IMR-90 (cell line): ENCODE measurements at regions not wholly inside any gene's neighbourhood (a gene's known extent, or its start where the extent isn't known, plus 50 kb on each side); places are given as distances from the start of the nearest gene placed in this dataset.

ENCODE experiments used
- ATAC-seq: fragments of 200-7000 bp; cut with Tn5 transposase; 2 replicates; pipeline ENCODE4 v1.9.1; 2020; ENCODE audit warnings: low read depth, mild to moderate bottlenecking, moderate library complexity
- BruUV-seq: library from RNA; stranded (reverse); fragments of 400-500 nt; replicated peaks from 2 replicates; lab custom pipeline; 2021; lab: Mats Ljungman, UMichigan
- CTCF ChIA-PET: fragments of 300-600 bp; formaldehyde crosslinking; extraction: SDS; loops from one replicate; lab custom pipeline; 2021; ENCODE audit warnings: antibody characterized with exemption; lab: Yijun Ruan, JAX
- POLR2A ChIA-PET: fragments of 300-600 bp; sonication (Branson Sonifier 250); formaldehyde crosslinking; loops from one replicate; lab custom pipeline; 2022; ENCODE audit warnings: antibody characterized with exemption; ENCODE audit not compliant: unreplicated experiment; lab: Charles Lee
- DNase-seq: peaks from one replicate; pipeline ENCODE4 v3.0.0; 2013
- H2AFZ ChIP-seq: replicated peaks from 2 replicates; pipeline ENCODE3; 2013; ENCODE audit warnings: low read length, mild to moderate bottlenecking; ENCODE audit not compliant: poor library complexity
- H2AK5ac ChIP-seq: 2 replicates; pipeline ENCODE4 v1.6.1; 2013; ENCODE audit warnings: low read depth, low read length, inconsistent platforms
- H2AK9ac ChIP-seq: replicated peaks from 2 replicates; pipeline ENCODE3; 2013; ENCODE audit warnings: mild to moderate bottlenecking, low read depth, low read length, moderate library complexity; ENCODE audit not compliant: poor library complexity
- H2BK120ac ChIP-seq: 2 replicates; pipeline ENCODE4 v1.6.1; 2013; ENCODE audit warnings: low read depth, low read length, inconsistent platforms
- H2BK15ac ChIP-seq: 3 replicates; pipeline ENCODE4 v1.6.1; 2013; ENCODE audit warnings: low read depth, low read length, inconsistent platforms
- H2BK20ac ChIP-seq: 2 replicates; pipeline ENCODE4 v1.6.1; 2013; ENCODE audit warnings: low read depth, mild to moderate bottlenecking, inconsistent platforms, low read length, moderate library complexity
- H2BK5ac ChIP-seq: 2 replicates; pipeline ENCODE4 v1.6.1; 2013; ENCODE audit warnings: mild to moderate bottlenecking, low read depth, low read length, inconsistent platforms; ENCODE audit not compliant: poor library complexity, severe bottlenecking
- H3K14ac ChIP-seq: replicated peaks from 2 replicates; pipeline ENCODE4 v1.6.1; 2013; ENCODE audit warnings: low read depth, low read length, inconsistent platforms
- H3K18ac ChIP-seq: 2 replicates; pipeline ENCODE4 v1.6.1; 2013; ENCODE audit warnings: low read depth, low read length, control low read depth
- H3K23ac ChIP-seq: 2 replicates; pipeline ENCODE4 v1.6.1; 2013; ENCODE audit warnings: low read depth, low read length, inconsistent platforms
- H3K27ac ChIP-seq: 2 replicates; pipeline ENCODE4 v1.5.1; 2013; ENCODE audit warnings: mild to moderate bottlenecking, control low read depth, low read length; ENCODE audit not compliant: insufficient read depth
- H3K27me3 ChIP-seq: 2 replicates; pipeline ENCODE4 v1.6.1; 2013; ENCODE audit warnings: low read length; ENCODE audit not compliant: control insufficient read depth, insufficient read depth
- H3K36me3 ChIP-seq: 2 replicates; pipeline ENCODE4 v1.6.1; 2013; ENCODE audit warnings: low read length, mixed read lengths; ENCODE audit not compliant: control insufficient read depth, insufficient read depth
- H3K4ac ChIP-seq: 2 replicates; pipeline ENCODE4 v1.6.1; 2013; ENCODE audit warnings: low read depth, low read length, inconsistent platforms
- H3K4me1 ChIP-seq: 2 replicates; pipeline ENCODE4 v1.6.1; 2013; ENCODE audit warnings: low read length, mixed read lengths; ENCODE audit not compliant: control insufficient read depth, insufficient read depth
- H3K4me2 ChIP-seq: 2 replicates; pipeline ENCODE4 v1.6.1; 2013; ENCODE audit warnings: low read depth, mild to moderate bottlenecking, control low read depth, low read length, moderate library complexity
- H3K4me3 ChIP-seq: 2 replicates; pipeline ENCODE4 v1.5.1; 2013; ENCODE audit warnings: low read depth, mild to moderate bottlenecking, control low read depth, low read length, moderate library complexity; ENCODE audit not compliant: insufficient read depth
- H3K56ac ChIP-seq: 2 replicates; pipeline ENCODE4 v1.6.1; 2013; ENCODE audit warnings: low read length, inconsistent platforms; ENCODE audit not compliant: insufficient read depth; ENCODE audit errors: extremely low read depth
- H3K79me1 ChIP-seq, 2 experiments: 2 replicates each; pipeline ENCODE4 v1.6.1; 2013; ENCODE audit warnings: low read length in 2 of 2, inconsistent platforms in 1 of 2, low read depth in 1 of 2
- H3K9ac ChIP-seq: 2 replicates; pipeline ENCODE4 v1.6.1; 2013; ENCODE audit warnings: low read depth, low read length, control low read depth
- H3K9me1 ChIP-seq: 2 replicates; pipeline ENCODE4 v1.6.1; 2013; ENCODE audit warnings: low read length, inconsistent platforms; ENCODE audit not compliant: insufficient read depth
- H3K9me3 ChIP-seq: 2 replicates; pipeline ENCODE4 v1.6.1; 2013; ENCODE audit warnings: low read length; ENCODE audit not compliant: control insufficient read depth, insufficient read depth
- H4K20me1 ChIP-seq: 2 replicates; pipeline ENCODE4 v1.6.1; 2013; ENCODE audit warnings: low read length, inconsistent platforms; ENCODE audit not compliant: insufficient read depth
- H4K5ac ChIP-seq: 2 replicates; pipeline ENCODE4 v1.6.1; 2013; ENCODE audit warnings: mild to moderate bottlenecking, low read depth, low read length, control low read depth
- H4K8ac ChIP-seq, 2 experiments: 2 replicates each; pipeline ENCODE4 v1.6.1; 2013; ENCODE audit warnings: low read depth in 2 of 2, low read length in 2 of 2, control low read depth in 1 of 2, inconsistent platforms in 1 of 2
- H4K91ac ChIP-seq: 2 replicates; pipeline ENCODE4 v1.6.1; 2013; ENCODE audit warnings: low read depth, low read length, inconsistent platforms; ENCODE audit not compliant: insufficient read depth
- RAD21 ChIP-seq: IDR thresholded peaks from 2 replicates; pipeline ENCODE4 v1.6.1; 2012; ENCODE audit warnings: low read length, improper control_type of control experiment
- WGBS, 2 experiments: methylation state at CpG; one replicate each; pipeline versions ENCODE4 v1.1.5 to v1.1.7; 2013; ENCODE audit warnings: missing lambda C conversion rate in 2 of 2; ENCODE audit not compliant: insufficient read length in 1 of 2; ENCODE audit errors: extremely low coverage in 2 of 2; 5-methylcytosine and 5-hydroxymethylcytosine counted together
- dilution Hi-C: fragments of 300-500 bp; cut with HindIII; formaldehyde crosslinking; loops from one replicate; pipeline ENCODE4 v1.14.3; 2018; ENCODE audit warnings: low sequenced_read_pairs; ENCODE audit not compliant: unreplicated experiment
- in situ Hi-C: fragments of 300-500 bp; cut with MboI; formaldehyde crosslinking; loops from 3 replicates; pipeline ENCODE4 v1.14.3; 2019; ENCODE audit warnings: low sequenced_read_pairs, inconsistent platforms, mixed read lengths
- intact Hi-C: fragments of 100-400 bp; cut with micrococcal nuclease; formaldehyde crosslinking; loops from 2 replicates; pipeline ENCODE4 v1.10.0; 2022
- TF ChIP-seq, protein P1 (sequence below): conservative IDR thresholded peaks from 2 replicates; pipeline ENCODE4 v1.5.1; 2012; ENCODE audit warnings: mild to moderate bottlenecking, low read depth, low read length, improper control_type of control experiment

DNA sequence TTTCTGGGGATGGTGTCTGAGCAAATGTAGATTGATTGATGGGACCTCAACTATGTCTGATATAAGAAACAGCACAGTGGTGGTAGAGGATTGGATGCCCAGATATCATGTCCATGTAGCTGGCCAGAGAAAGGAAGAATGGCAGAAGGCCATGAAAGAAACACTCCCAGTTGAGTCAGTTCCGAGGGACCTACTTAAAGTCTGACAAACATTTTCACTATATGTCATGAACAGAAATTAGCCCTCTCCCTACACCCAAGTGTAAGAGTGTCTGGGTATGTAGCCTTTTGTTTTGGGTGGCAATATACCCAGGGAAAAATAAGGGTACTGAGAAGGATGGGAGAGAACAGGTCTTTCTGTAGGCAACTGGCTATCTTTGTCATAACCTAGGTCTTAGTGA lies 434.2 kb downstream of the BCKDHB start:
- CTCF ChIA-PET: interaction anchor here (0.6 kb wide), 1 partner anchor 128 kb away, joined by 3 read pairs; no protein-coding TSS in a partner anchor
- intact Hi-C loops: loop anchor here (10.0 kb wide), 1 partner anchor 206 kb away; no protein-coding TSS in a partner anchor
- ATAC-seq: no peak

More for the DNA sequence above, 434.2 kb downstream of the BCKDHB start:
- peaks cover 10% of the 10 kb centered on the region; the same call in 1 of the 2 replicates for H3K9me1 ChIP-seq
- in situ Hi-C loops: no loop called here
- no peak overlapping the region for H2AFZ ChIP-seq
- H3K23ac ChIP-seq: peak overlapping the region; percentile 94
- H3K4me2 ChIP-seq: no peak overlapping the region
- H2BK15ac ChIP-seq: peak overlapping the region; percentile 87
- 0 out of 4 replicates have a peak, but pooled peaks cover 0 to 4% of the 10 kb centered on the region in 2 experiments for H3K79me1 ChIP-seq
- dilution Hi-C loops: no loop called here
- H2BK120ac ChIP-seq: peak overlapping the region; percentile 99
- H3K27ac ChIP-seq: peak overlapping the region; percentile 3
- peak overlapping the region; percentile 99 for H2BK5ac ChIP-seq
- no peaks in the 10 kb centered on the region for H4K20me1 ChIP-seq
- POLR2A ChIA-PET: no interaction called here
- peak overlapping the region; percentile 97 for H3K4ac ChIP-seq
- peak overlapping the region; percentile 93 for H3K14ac ChIP-seq
- peak overlapping the region; percentile 99 for H2BK20ac ChIP-seq
- peak overlapping the region; percentile 93; the same call in 1 of the 2 replicates for H4K5ac ChIP-seq
- peak overlapping the region; percentile 78 for H4K91ac ChIP-seq
- BruUV-seq: no TSS peak
- H2AK9ac ChIP-seq: peak overlapping the region; percentile 66
- H3K36me3 ChIP-seq: no peaks in the 10 kb centered on the region
- H3K4me1 ChIP-seq: peaks cover 21% of the 10 kb centered on the region
- peak; percentile 13 for DNase-seq
- H4K8ac ChIP-seq: peak overlapping the region; percentile 44 to 87
- H3K27me3 ChIP-seq: no peaks in the 10 kb centered on the region
- no peak for TF ChIP-seq RAD21
- TF ChIP-seq, protein P1, sequence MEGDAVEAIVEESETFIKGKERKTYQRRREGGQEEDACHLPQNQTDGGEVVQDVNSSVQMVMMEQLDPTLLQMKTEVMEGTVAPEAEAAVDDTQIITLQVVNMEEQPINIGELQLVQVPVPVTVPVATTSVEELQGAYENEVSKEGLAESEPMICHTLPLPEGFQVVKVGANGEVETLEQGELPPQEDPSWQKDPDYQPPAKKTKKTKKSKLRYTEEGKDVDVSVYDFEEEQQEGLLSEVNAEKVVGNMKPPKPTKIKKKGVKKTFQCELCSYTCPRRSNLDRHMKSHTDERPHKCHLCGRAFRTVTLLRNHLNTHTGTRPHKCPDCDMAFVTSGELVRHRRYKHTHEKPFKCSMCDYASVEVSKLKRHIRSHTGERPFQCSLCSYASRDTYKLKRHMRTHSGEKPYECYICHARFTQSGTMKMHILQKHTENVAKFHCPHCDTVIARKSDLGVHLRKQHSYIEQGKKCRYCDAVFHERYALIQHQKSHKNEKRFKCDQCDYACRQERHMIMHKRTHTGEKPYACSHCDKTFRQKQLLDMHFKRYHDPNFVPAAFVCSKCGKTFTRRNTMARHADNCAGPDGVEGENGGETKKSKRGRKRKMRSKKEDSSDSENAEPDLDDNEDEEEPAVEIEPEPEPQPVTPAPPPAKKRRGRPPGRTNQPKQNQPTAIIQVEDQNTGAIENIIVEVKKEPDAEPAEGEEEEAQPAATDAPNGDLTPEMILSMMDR: no peak
- peak overlapping the region; percentile 80 for H3K56ac ChIP-seq
- no peak overlapping the region for H3K4me3 ChIP-seq
- peak overlapping the region; percentile 85 for H2AK5ac ChIP-seq
- peak overlapping the region; percentile 12; the same call in 1 of the 2 replicates for H3K9ac ChIP-seq
- H3K18ac ChIP-seq: peak overlapping the region; percentile 97; the same call in 1 of the 2 replicates
- WGBS, 2 experiments: no CpG with 5 or more reads among the region's 1 CpG
- H3K9me3 ChIP-seq: peaks cover 2% of the 10 kb centered on the region; the same call in 1 of the 2 replicates
